ENCODE measurements at regions not wholly inside any gene's neighbourhood (a gene's known extent, or its start where the extent isn't known, plus 50 kb on each side); places are given as distances from the start of the nearest gene placed in this dataset.

DNA sequence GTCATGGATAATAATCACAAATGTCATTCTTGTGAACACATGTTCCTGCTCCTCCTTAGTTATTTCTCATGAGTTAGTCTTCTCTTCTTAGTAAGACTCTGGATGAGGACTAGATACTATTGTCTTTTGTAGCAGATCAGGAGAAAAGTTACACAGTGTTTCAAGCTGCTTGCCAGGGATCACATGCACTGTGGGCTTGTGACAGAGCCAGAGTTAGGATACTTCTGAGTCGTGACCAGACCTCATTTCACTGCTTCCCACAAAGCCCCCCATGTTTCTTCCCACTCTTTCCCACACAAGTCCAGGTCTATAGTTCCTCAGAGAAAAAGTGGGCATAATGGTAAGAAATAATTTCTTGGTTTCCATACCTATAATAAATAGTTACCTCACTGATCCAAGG lies 80.2 kb upstream of the LRATD1 start:
- Histone ChIP-seq H2BK12ac (ENCODE audit: low read length) (no peak overlapping the region), H3K79me1 (ENCODE audit: low read depth, low read length) (no peaks in the 10 kb centered on the region), H3K23ac (ENCODE audit: low read depth, low read length, poor library complexity) (no peak overlapping the region), H3K18ac (ENCODE audit: low read length) (no peak overlapping the region), H2AK5ac (ENCODE audit: low read depth, low read length) (no peak overlapping the region), H2BK120ac (ENCODE audit: low read depth, low read length) (no peak overlapping the region), H3K9ac (ENCODE audit: low read depth, low read length, poor library complexity) (no peak overlapping the region), H3K36me3 (replicated peaks in 1 of 2; ENCODE audit: control insufficient read depth in 2 of 2, insufficient read depth in 2 of 2, low read length in 2 of 2) (no peaks in the 10 kb centered on the region), H3K4ac (ENCODE audit: low read length) (no peak overlapping the region), H3K14ac (ENCODE audit: low read length) (no peak overlapping the region), H4K8ac (ENCODE audit: low read depth, low read length) (no peak overlapping the region), H2BK15ac (ENCODE audit: low read length) (no peak overlapping the region), H3K27ac (replicated peaks; ENCODE audit: low read length) (no peak overlapping the region), H3K4me1 (ENCODE audit: control insufficient read depth in 2 of 2, insufficient read depth in 1 of 2, low read depth in 1 of 2, low read length in 2 of 2) (no peaks in the 10 kb centered on the region), H4K91ac (ENCODE audit: low read depth, low read length, poor library complexity) (no peak overlapping the region), H3K4me2 (ENCODE audit: insufficient read depth, low read length, poor library complexity, severe bottlenecking) (no peak overlapping the region), H3K4me3 (ENCODE audit: low read length in 2 of 2) (no peak overlapping the region), H3K9me3 (replicated peaks in 1 of 2; ENCODE audit: control insufficient read depth in 2 of 2, insufficient read depth in 1 of 2, low read depth in 1 of 2, low read length in 2 of 2) (no peaks in the 10 kb centered on the region), H3K27me3 (ENCODE audit: control insufficient read depth in 3 of 3, insufficient read depth in 3 of 3, low read depth in 1 of 3, low read length in 3 of 3) (no peaks in the 10 kb centered on the region), H2AFZ (ENCODE audit: low read length) (no peak overlapping the region), H2BK5ac (ENCODE audit: low read length) (no peak overlapping the region)
- no peak for DNase-seq (ENCODE audit: low spot score)
- WGBS, 2 donors (ENCODE audit: extremely low coverage in 2 of 2, insufficient read length in 2 of 2, insufficient replicate concordance in 1 of 2), result no CpG with 5 or more reads among the region's 1 CpG

DNA sequence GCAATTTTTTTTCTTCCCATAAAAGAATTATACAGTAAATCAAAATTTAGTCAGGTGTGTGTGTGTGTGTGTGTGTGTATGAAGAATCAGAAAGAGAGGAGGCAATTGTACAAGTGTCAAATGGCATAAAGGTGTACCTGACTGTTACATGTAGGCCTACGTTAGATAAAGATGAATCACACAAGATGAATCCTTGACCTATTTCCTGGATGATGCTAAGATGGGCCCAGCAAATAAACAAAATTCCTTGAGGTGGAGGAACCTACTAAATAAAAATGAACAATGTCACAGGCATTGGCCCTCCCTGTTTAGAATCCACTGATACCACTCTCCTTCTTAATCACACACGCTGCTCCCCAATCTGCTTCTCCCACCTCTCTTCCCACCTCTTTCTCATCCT lies 79.7 kb upstream of the LRATD1 start:
- no peak overlapping the region for H3K23ac ChIP-seq (ENCODE audit: low read depth, low read length, poor library complexity)
- no peak overlapping the region for H3K27ac ChIP-seq (replicated peaks; ENCODE audit: low read length)
- no peak overlapping the region for H2BK15ac ChIP-seq (ENCODE audit: low read length)
- no peak overlapping the region for H3K4me3 ChIP-seq (ENCODE audit: low read length in 2 of 2)
- H3K9ac ChIP-seq (ENCODE audit: low read depth, low read length, poor library complexity), result no peak overlapping the region
- no peaks in the 10 kb centered on the region for H3K4me1 ChIP-seq (ENCODE audit: control insufficient read depth in 2 of 2, insufficient read depth in 1 of 2, low read depth in 1 of 2, low read length in 2 of 2)
- H3K36me3 ChIP-seq (replicated peaks in 1 of 2; ENCODE audit: control insufficient read depth in 2 of 2, insufficient read depth in 2 of 2, low read length in 2 of 2), result no peaks in the 10 kb centered on the region
- no peak overlapping the region for H3K14ac ChIP-seq (ENCODE audit: low read length)
- no peak overlapping the region for H2AK5ac ChIP-seq (ENCODE audit: low read depth, low read length)
- no peak overlapping the region for H4K8ac ChIP-seq (ENCODE audit: low read depth, low read length)
- H3K27me3 ChIP-seq (ENCODE audit: control insufficient read depth in 3 of 3, insufficient read depth in 3 of 3, low read depth in 1 of 3, low read length in 3 of 3), result no peaks in the 10 kb centered on the region
- H2BK5ac ChIP-seq (ENCODE audit: low read length), result no peak overlapping the region
- no peak overlapping the region for H3K4ac ChIP-seq (ENCODE audit: low read length)
- H3K18ac ChIP-seq (ENCODE audit: low read length), result no peak overlapping the region
- no peak overlapping the region for H2BK12ac ChIP-seq (ENCODE audit: low read length)
- H4K91ac ChIP-seq (ENCODE audit: low read depth, low read length, poor library complexity), result no peak overlapping the region
- H3K9me3 ChIP-seq (replicated peaks in 1 of 2; ENCODE audit: control insufficient read depth in 2 of 2, insufficient read depth in 1 of 2, low read depth in 1 of 2, low read length in 2 of 2), result no peaks in the 10 kb centered on the region
- H3K4me2 ChIP-seq (ENCODE audit: insufficient read depth, low read length, poor library complexity, severe bottlenecking), result no peak overlapping the region
- WGBS, 2 donors (ENCODE audit: extremely low coverage in 2 of 2, insufficient read length in 2 of 2, insufficient replicate concordance in 1 of 2), result no CpG with 5 or more reads among the region's 2 CpGs
- no peak overlapping the region for H2BK120ac ChIP-seq (ENCODE audit: low read depth, low read length)
- DNase-seq (ENCODE audit: low spot score), result no peak
- no peak overlapping the region for H2AFZ ChIP-seq (ENCODE audit: low read length)
- no peaks in the 10 kb centered on the region for H3K79me1 ChIP-seq (ENCODE audit: low read depth, low read length)

DNA sequence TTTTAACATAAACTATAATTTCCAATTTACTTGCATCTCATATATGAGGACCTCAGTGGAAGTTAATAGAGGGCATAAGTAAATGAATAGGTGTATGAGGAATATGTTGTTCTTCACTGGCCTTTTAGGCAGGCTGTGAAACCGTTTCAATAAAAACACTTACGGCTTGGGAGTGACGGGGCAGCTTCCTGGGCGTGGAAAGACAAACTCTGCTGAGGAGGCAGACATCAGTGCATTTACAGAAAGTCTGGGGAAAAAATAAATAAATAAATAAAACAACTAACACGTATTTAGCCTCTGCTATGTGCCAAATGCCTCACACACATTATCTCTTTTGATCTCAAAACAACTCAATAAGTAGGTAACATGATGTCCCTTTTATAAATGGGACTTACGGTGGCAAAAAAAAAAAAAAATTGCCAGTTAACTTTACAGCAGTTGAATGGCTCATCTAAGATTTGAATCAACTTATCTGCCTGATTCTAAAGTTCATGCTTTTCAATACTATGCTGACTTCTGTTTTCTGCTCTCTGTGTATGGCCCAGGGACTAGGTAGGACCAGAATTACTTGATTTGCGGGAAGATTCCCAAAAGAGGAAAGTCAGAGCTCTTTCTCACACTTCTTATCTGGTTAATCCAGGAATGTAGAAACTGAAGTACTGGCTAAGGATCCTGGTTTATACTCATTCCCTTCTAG lies 77.5 kb upstream of the LRATD1 start:
- no CpG with 5 or more reads among the region's 7 CpGs for WGBS, 2 donors (ENCODE audit: extremely low coverage in 2 of 2, insufficient read length in 2 of 2, insufficient replicate concordance in 1 of 2)
- no peak overlapping the region for H3K23ac ChIP-seq (ENCODE audit: low read depth, low read length, poor library complexity)
- no peaks in the 10 kb centered on the region for H3K27me3 ChIP-seq (ENCODE audit: control insufficient read depth in 3 of 3, insufficient read depth in 3 of 3, low read depth in 1 of 3, low read length in 3 of 3)
- no peak overlapping the region for H2BK12ac ChIP-seq (ENCODE audit: low read length)
- no peak overlapping the region for H3K4me2 ChIP-seq (ENCODE audit: insufficient read depth, low read length, poor library complexity, severe bottlenecking)
- H4K8ac ChIP-seq (ENCODE audit: low read depth, low read length), result no peak overlapping the region
- no peak overlapping the region for H3K4ac ChIP-seq (ENCODE audit: low read length)
- H3K9me3 ChIP-seq (replicated peaks in 1 of 2; ENCODE audit: control insufficient read depth in 2 of 2, insufficient read depth in 1 of 2, low read depth in 1 of 2, low read length in 2 of 2), result no peaks in the 10 kb centered on the region
- H4K91ac ChIP-seq (ENCODE audit: low read depth, low read length, poor library complexity), result no peak overlapping the region
- no peaks in the 10 kb centered on the region for H3K36me3 ChIP-seq (replicated peaks in 1 of 2; ENCODE audit: control insufficient read depth in 2 of 2, insufficient read depth in 2 of 2, low read length in 2 of 2)
- no peak overlapping the region for H2BK120ac ChIP-seq (ENCODE audit: low read depth, low read length)
- no peak overlapping the region for H3K27ac ChIP-seq (replicated peaks; ENCODE audit: low read length)
- H3K9ac ChIP-seq (ENCODE audit: low read depth, low read length, poor library complexity), result no peak overlapping the region
- H3K14ac ChIP-seq (ENCODE audit: low read length), result no peak overlapping the region
- no peaks in the 10 kb centered on the region for H3K79me1 ChIP-seq (ENCODE audit: low read depth, low read length)
- DNase-seq (ENCODE audit: low spot score), result no peak
- H3K4me1 ChIP-seq (ENCODE audit: control insufficient read depth in 2 of 2, insufficient read depth in 1 of 2, low read depth in 1 of 2, low read length in 2 of 2), result no peaks in the 10 kb centered on the region
- no peak overlapping the region for H2AFZ ChIP-seq (ENCODE audit: low read length)
- H3K18ac ChIP-seq (ENCODE audit: low read length), result no peak overlapping the region
- no peak overlapping the region for H2BK15ac ChIP-seq (ENCODE audit: low read length)
- H2BK5ac ChIP-seq (ENCODE audit: low read length), result no peak overlapping the region
- no peak overlapping the region for H2AK5ac ChIP-seq (ENCODE audit: low read depth, low read length)
- no peak overlapping the region for H3K4me3 ChIP-seq (ENCODE audit: low read length in 2 of 2)

DNA sequence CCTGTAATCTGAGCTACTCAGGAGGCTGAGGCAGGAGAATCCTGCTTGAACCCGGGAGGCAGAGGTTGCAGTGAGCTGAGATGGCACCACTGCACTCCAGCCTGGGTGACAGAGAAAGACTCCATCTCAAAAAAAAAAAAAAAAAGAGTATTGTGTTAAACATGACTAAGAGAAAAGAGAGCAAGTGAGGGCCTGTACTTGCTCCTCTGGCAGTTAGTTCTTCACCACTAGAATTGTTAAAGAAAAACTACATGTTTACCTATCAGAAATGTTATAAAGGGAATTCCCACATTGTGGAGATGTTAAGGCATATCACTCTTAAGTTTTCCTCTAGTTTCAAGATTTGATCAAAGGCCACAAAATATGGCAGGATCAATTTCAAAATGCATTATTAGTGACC lies 75.4 kb upstream of the LRATD1 start:
- H4K8ac ChIP-seq (ENCODE audit: low read depth, low read length), result no peak overlapping the region
- H3K27me3 ChIP-seq (ENCODE audit: control insufficient read depth in 3 of 3, insufficient read depth in 3 of 3, low read depth in 1 of 3, low read length in 3 of 3), result no peaks in the 10 kb centered on the region
- H3K36me3 ChIP-seq (replicated peaks in 1 of 2; ENCODE audit: control insufficient read depth in 2 of 2, insufficient read depth in 2 of 2, low read length in 2 of 2), result no peaks in the 10 kb centered on the region
- H2BK15ac ChIP-seq (ENCODE audit: low read length), result no peak overlapping the region
- WGBS, 2 donors (ENCODE audit: extremely low coverage in 2 of 2, insufficient read length in 2 of 2, insufficient replicate concordance in 1 of 2), result no CpG with 5 or more reads among the region's 1 CpG
- no peak overlapping the region for H2BK5ac ChIP-seq (ENCODE audit: low read length)
- no peak overlapping the region for H2AK5ac ChIP-seq (ENCODE audit: low read depth, low read length)
- H3K14ac ChIP-seq (ENCODE audit: low read length), result no peak overlapping the region
- H3K4me1 ChIP-seq (ENCODE audit: control insufficient read depth in 2 of 2, insufficient read depth in 1 of 2, low read depth in 1 of 2, low read length in 2 of 2), result peaks cover 0 to 5% of the 10 kb centered on the region in 2 donors
- H3K9ac ChIP-seq (ENCODE audit: low read depth, low read length, poor library complexity), result no peak overlapping the region
- DNase-seq (ENCODE audit: low spot score), result no peak
- no peaks in the 10 kb centered on the region for H3K9me3 ChIP-seq (replicated peaks in 1 of 2; ENCODE audit: control insufficient read depth in 2 of 2, insufficient read depth in 1 of 2, low read depth in 1 of 2, low read length in 2 of 2)
- H3K4me3 ChIP-seq (ENCODE audit: low read length in 2 of 2), result no peak overlapping the region
- no peak overlapping the region for H2BK120ac ChIP-seq (ENCODE audit: low read depth, low read length)
- H3K23ac ChIP-seq (ENCODE audit: low read depth, low read length, poor library complexity), result no peak overlapping the region
- H3K27ac ChIP-seq (replicated peaks; ENCODE audit: low read length), result no peak overlapping the region
- no peak overlapping the region for H3K4ac ChIP-seq (ENCODE audit: low read length)
- H4K91ac ChIP-seq (ENCODE audit: low read depth, low read length, poor library complexity), result no peak overlapping the region
- no peak overlapping the region for H2BK12ac ChIP-seq (ENCODE audit: low read length)
- no peaks in the 10 kb centered on the region for H3K79me1 ChIP-seq (ENCODE audit: low read depth, low read length)
- no peak overlapping the region for H2AFZ ChIP-seq (ENCODE audit: low read length)
- no peak overlapping the region for H3K18ac ChIP-seq (ENCODE audit: low read length)
- H3K4me2 ChIP-seq (ENCODE audit: insufficient read depth, low read length, poor library complexity, severe bottlenecking), result no peak overlapping the region

Data from neuronal stem cell (in vitro differentiated cells).